ENCODE measurements at regions not wholly inside any gene's neighbourhood (a gene's known extent, or its start where the extent isn't known, plus 50 kb on each side); places are given as distances from the start of the nearest gene placed in this dataset.
A peak's percentile ranks its signal among the peaks of the same experiment; 100 is the strongest.

DNA sequence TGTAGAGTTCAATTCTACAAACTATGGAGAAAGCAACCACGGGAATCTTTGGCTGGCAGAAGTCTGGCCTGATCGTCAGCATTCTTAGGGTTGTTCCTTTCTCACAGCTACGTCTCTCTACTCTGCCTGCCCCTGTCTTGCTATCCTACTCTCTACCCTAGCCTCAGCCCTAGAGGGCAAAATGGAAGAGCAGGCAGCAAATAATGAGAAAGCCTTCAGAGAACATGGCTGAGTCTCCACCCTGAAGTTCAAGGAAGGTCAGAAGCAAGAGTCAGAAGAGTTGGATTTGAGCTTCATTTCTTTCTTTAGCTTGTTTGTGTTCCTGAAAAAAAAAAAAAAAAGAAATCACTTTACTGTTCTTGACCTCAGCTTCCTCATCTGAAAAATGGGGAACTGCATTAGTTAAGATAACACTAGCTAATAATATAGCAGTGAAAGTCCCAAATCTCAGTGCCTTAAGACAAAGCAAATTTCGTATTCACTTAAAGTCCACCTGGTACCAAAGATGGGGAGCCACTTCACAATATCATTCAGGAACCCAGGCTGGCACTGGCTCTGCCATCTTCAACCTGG lies 50.2 kb upstream of the CCND2 start:
- H3K4me3 Mint-ChIP-seq, result no peak overlapping the region
- Histone ChIP-seq H3K9ac (ENCODE audit: extremely low read depth, low read length, poor library complexity, severe bottlenecking) (no peak overlapping the region), H3K36me3 (ENCODE audit: control insufficient read depth, insufficient read depth, low read length) (no peaks in the 10 kb centered on the region), H3K27me3 (ENCODE audit: control insufficient read depth, insufficient read depth, low read length, poor library complexity, severe bottlenecking) (no peaks in the 10 kb centered on the region), H3K4me1 (ENCODE audit: control insufficient read depth, insufficient read depth, low read length) (no peaks in the 10 kb centered on the region), H3K4me3 (ENCODE audit: low read length) (no peak overlapping the region), H3K27ac (ENCODE audit: low read depth, low read length) (no peak overlapping the region), H3K9me3 (ENCODE audit: control insufficient read depth, low read length) (peaks cover 20% of the 10 kb centered on the region)
- WGBS, 2 experiments (ENCODE audit: insufficient coverage in 1 of 2, insufficient read length in 1 of 2), result 93 to 95% methylated on average over 3 to 4 of the region's 4 CpGs
- no peak overlapping the region for H3K27ac Mint-ChIP-seq
- peaks cover 23% of the 10 kb centered on the region for H3K4me1 Mint-ChIP-seq
- peaks cover 8% of the 10 kb centered on the region for H3K9me3 Mint-ChIP-seq
- no peaks in the 10 kb centered on the region for H3K36me3 Mint-ChIP-seq (ENCODE audit: low read depth)
- H3K27me3 Mint-ChIP-seq (ENCODE audit: insufficient read depth), result peaks cover 25% of the 10 kb centered on the region
- TF ChIP-seq CTCF (conservative IDR thresholded peaks at IDR 0.05), result peak; percentile 31
- DNase-seq, result no peak

GRCh38 chr12:4221258-4221620 lies 52.3 kb upstream of the CCND2 start:
- H3K27ac Mint-ChIP-seq, result no peak overlapping the region
- no peaks in the 10 kb centered on the region for H3K36me3 Mint-ChIP-seq (ENCODE audit: low read depth)
- no peaks in the 10 kb centered on the region for H3K27me3 ChIP-seq (ENCODE audit: control insufficient read depth, insufficient read depth, low read length, poor library complexity, severe bottlenecking)
- peaks cover 21% of the 10 kb centered on the region for H3K9me3 ChIP-seq (ENCODE audit: control insufficient read depth, low read length)
- H3K4me1 ChIP-seq (ENCODE audit: control insufficient read depth, insufficient read depth, low read length), result no peaks in the 10 kb centered on the region
- H3K9ac ChIP-seq (ENCODE audit: extremely low read depth, low read length, poor library complexity, severe bottlenecking), result no peak overlapping the region
- peaks cover 13% of the 10 kb centered on the region for H3K9me3 Mint-ChIP-seq
- no peak overlapping the region for H3K4me3 ChIP-seq (ENCODE audit: low read length)
- TF ChIP-seq CTCF (conservative IDR thresholded peaks at IDR 0.05), result no peak
- H3K4me3 Mint-ChIP-seq, result no peak overlapping the region
- H3K27me3 Mint-ChIP-seq (ENCODE audit: insufficient read depth), result peaks cover 17% of the 10 kb centered on the region
- H3K4me1 Mint-ChIP-seq, result peaks cover 18% of the 10 kb centered on the region
- H3K27ac ChIP-seq (ENCODE audit: low read depth, low read length), result no peak overlapping the region
- H3K36me3 ChIP-seq (ENCODE audit: control insufficient read depth, insufficient read depth, low read length), result no peaks in the 10 kb centered on the region
- DNase-seq, result no peak

GRCh38 chr12:4220536-4221257 lies 52.9 kb upstream of the CCND2 start:
- TF ChIP-seq CTCF (conservative IDR thresholded peaks at IDR 0.05), result no peak
- Histone ChIP-seq H3K9me3 (ENCODE audit: control insufficient read depth, low read length) (peaks cover 21% of the 10 kb centered on the region), H3K4me3 (ENCODE audit: low read length) (no peak overlapping the region), H3K27ac (ENCODE audit: low read depth, low read length) (no peak overlapping the region), H3K27me3 (ENCODE audit: control insufficient read depth, insufficient read depth, low read length, poor library complexity, severe bottlenecking) (no peaks in the 10 kb centered on the region), H3K4me1 (ENCODE audit: control insufficient read depth, insufficient read depth, low read length) (no peaks in the 10 kb centered on the region), H3K9ac (ENCODE audit: extremely low read depth, low read length, poor library complexity, severe bottlenecking) (no peak overlapping the region), H3K36me3 (ENCODE audit: control insufficient read depth, insufficient read depth, low read length) (no peaks in the 10 kb centered on the region)
- peaks cover 17% of the 10 kb centered on the region for H3K27me3 Mint-ChIP-seq (ENCODE audit: insufficient read depth)
- no peaks in the 10 kb centered on the region for H3K36me3 Mint-ChIP-seq (ENCODE audit: low read depth)
- WGBS, 2 experiments (ENCODE audit: insufficient coverage in 1 of 2, insufficient read length in 1 of 2), result 78 to 85% methylated on average over 4 to 7 of the region's 7 CpGs
- peaks cover 23% of the 10 kb centered on the region for H3K4me1 Mint-ChIP-seq
- no peak overlapping the region for H3K27ac Mint-ChIP-seq
- H3K4me3 Mint-ChIP-seq, result no peak overlapping the region
- no peak for DNase-seq
- H3K9me3 Mint-ChIP-seq, result peaks cover 13% of the 10 kb centered on the region

Data from endodermal cell (in vitro differentiated cells).